Lower leg skin (tissue), 4 donors: ENCODE measurements at regions not wholly inside any gene's neighbourhood (a gene's known extent, or its start where the extent isn't known, plus 50 kb on each side); places are given as distances from the start of the nearest gene placed in this dataset.
"Not testable (repeated sequence)": the region's sequence is repeated elsewhere in the genome, so short reads cannot be mapped to it uniquely, and the experiment has no call there.

ENCODE experiments used
- DNase-seq, 2 donors: peaks; one replicate each; pipeline ENCODE4 v3.0.0-alpha.2; 2019; ENCODE audit warnings: low spot score in 2 of 2
- H3K4me3 ChIP-seq: fragments of 200-600 bp; sonication (generic); 2 replicates; pipeline ENCODE4 v1.5.1; 2017; ENCODE audit warnings: mild to moderate bottlenecking, low read depth; ENCODE audit not compliant: poor library complexity, severe bottlenecking
- POLR2A ChIP-seq, 2 donors: fragments of 450-650 bp; IDR thresholded peaks; one replicate each; pipeline ENCODE4 v1.6.1; 2016 to 2017; ENCODE audit warnings: antibody characterized with exemption in 2 of 2, mild to moderate bottlenecking in 1 of 2, moderate library complexity in 1 of 2
- WGBS, 2 donors: methylation state at CpG; one replicate each; pipeline ENCODE4 v1.1.5; 2018; 5-methylcytosine and 5-hydroxymethylcytosine counted together
- intact Hi-C: fragments of 100-400 bp; cut with DNase I; formaldehyde crosslinking; loops from one replicate; pipeline ENCODE4 v1.15.0; 2023; ENCODE audit warnings: low total_unique reads
- TF ChIP-seq, protein P1 (sequence below), 3 donors: fragments of 450-650 bp; IDR thresholded peaks; one replicate each; pipeline ENCODE4 v1.5.1; 2016; ENCODE audit warnings: antibody characterized with exemption in 3 of 3, mild to moderate bottlenecking in 3 of 3, moderate library complexity in 2 of 3

- DNase-seq, result peak in 1 of 2 donors; percentile 77
- TF ChIP-seq POLR2A (IDR thresholded peaks at IDR 0.05), result no peak
- TF ChIP-seq, protein P1, sequence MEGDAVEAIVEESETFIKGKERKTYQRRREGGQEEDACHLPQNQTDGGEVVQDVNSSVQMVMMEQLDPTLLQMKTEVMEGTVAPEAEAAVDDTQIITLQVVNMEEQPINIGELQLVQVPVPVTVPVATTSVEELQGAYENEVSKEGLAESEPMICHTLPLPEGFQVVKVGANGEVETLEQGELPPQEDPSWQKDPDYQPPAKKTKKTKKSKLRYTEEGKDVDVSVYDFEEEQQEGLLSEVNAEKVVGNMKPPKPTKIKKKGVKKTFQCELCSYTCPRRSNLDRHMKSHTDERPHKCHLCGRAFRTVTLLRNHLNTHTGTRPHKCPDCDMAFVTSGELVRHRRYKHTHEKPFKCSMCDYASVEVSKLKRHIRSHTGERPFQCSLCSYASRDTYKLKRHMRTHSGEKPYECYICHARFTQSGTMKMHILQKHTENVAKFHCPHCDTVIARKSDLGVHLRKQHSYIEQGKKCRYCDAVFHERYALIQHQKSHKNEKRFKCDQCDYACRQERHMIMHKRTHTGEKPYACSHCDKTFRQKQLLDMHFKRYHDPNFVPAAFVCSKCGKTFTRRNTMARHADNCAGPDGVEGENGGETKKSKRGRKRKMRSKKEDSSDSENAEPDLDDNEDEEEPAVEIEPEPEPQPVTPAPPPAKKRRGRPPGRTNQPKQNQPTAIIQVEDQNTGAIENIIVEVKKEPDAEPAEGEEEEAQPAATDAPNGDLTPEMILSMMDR (IDR thresholded peaks at IDR 0.05), result no peak
- 53 to 56% methylated on average over 12 to 13 of the region's 13 CpGs for WGBS, 2 donors
Observed at GRCh38 chr10:125231116-125231812, 70.9 kb upstream of the CTBP2 start.

GRCh38 chr10:125230251-125230650, 69.9 kb upstream of the CTBP2 start:
- WGBS, 2 donors, result 92 to 93% methylated on average over 2 of the region's 2 CpGs
- no peak overlapping the region for H3K4me3 ChIP-seq
- no peak for DNase-seq
- TF ChIP-seq POLR2A (IDR thresholded peaks at IDR 0.05), result no peak
- TF ChIP-seq, protein P1 (IDR thresholded peaks at IDR 0.05), result no peak
- intact Hi-C loops, result no loop called here

More at GRCh38 chr10:125231116-125231812, 70.9 kb upstream of the CTBP2 start:
- intact Hi-C loops, result no loop called here
- no peak overlapping the region for H3K4me3 ChIP-seq

- peak in 1 of 2 donors; percentile 36 for DNase-seq
- H3K4me3 ChIP-seq, intact Hi-C loops: not testable (repeated sequence)
- 72 to 89% methylated on average over 23 to 38 of the region's 38 CpGs for WGBS, 2 donors
Observed at GRCh38 chr10:125228245-125228940, 68.0 kb upstream of the CTBP2 start.

DNA sequence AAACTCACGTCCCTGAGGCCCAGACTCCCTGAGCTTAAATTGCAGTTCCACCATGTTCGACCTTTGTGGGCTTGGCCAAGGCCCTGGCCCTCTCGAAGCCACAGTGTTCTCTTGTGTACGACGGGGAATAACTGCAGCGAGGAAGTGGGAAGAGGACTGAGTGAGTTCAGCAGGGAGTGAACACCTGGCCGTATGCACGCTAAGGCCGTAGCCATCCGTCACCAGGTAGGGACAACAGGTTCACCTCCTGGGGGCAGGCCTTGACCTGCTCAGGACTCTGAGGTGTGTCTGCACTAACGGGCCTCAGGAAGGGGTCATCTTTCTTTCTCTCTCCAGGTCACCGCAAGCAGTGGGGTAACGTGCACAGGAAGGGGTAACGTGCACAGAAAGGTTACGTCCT, 67.2 kb upstream of the CTBP2 start:
- 84 to 91% methylated on average over 15 of the region's 15 CpGs for WGBS, 2 donors
- no peak overlapping the region for H3K4me3 ChIP-seq
- intact Hi-C loops, result no loop called here
- peak in 1 of 2 donors; percentile 52 for DNase-seq
- TF ChIP-seq, protein P1 (IDR thresholded peaks at IDR 0.05), result no peak
- no peak for TF ChIP-seq POLR2A (IDR thresholded peaks at IDR 0.05)

DNA sequence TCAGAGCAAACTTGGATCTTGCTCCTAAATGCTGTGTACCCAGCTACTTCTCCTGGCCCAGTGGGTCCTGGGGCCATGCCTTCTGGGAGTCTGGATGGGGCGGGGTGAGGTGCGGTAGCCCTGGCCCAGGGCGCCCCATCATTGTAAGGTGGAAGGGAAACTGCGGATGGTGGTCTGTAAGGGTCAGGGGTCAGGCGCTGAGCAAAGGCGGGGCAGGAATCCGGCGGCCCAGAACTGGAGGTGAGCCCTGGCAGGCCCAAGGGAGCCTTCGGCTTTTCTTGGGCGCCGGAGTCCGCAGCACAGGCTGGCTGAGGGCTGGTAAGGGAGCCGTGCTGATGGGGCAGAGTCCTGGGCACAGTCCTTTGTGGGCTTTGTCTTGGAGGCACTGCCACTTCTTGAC, 66.5 kb upstream of the CTBP2 start:
- DNase-seq, result no peak
- H3K4me3 ChIP-seq, result no peak overlapping the region
- TF ChIP-seq, protein P1 (IDR thresholded peaks at IDR 0.05), result no peak
- no peak for TF ChIP-seq POLR2A (IDR thresholded peaks at IDR 0.05)
- 94 to 97% methylated on average over 13 of the region's 13 CpGs for WGBS, 2 donors
- intact Hi-C loops, result no loop called here

- H3K4me3 ChIP-seq, result no peak overlapping the region
- DNase-seq, result no peak
- intact Hi-C loops, result no loop called here
- no peak for TF ChIP-seq POLR2A (IDR thresholded peaks at IDR 0.05)
- TF ChIP-seq, protein P1 (IDR thresholded peaks at IDR 0.05), result no peak
- WGBS, 2 donors, result 90 to 92% methylated on average over 7 of the region's 7 CpGs
Observed at GRCh38 chr10:125226005-125226404, 65.6 kb upstream of the CTBP2 start.
